OCI-LY7 (cell line): ENCODE measurements at regions not wholly inside any gene's neighbourhood (a gene's known extent, or its start where the extent isn't known, plus 50 kb on each side); places are given as distances from the start of the nearest gene placed in this dataset.

Experiments used
- CTCF ChIP-seq: fragments of 200-600 bp; sonication (generic); conservative IDR thresholded peaks from 2 replicates; pipeline ENCODE4 v1.5.1; 2014; ENCODE audit warnings: mild to moderate bottlenecking, antibody characterized with exemption, low read length, moderate library complexity, mixed read lengths
- EZH2phosphoT487 ChIP-seq: fragments of 200-600 bp; sonication (generic); IDR thresholded peaks from 2 replicates; pipeline ENCODE4 v1.6.1; 2018; ENCODE audit warnings: low read depth, borderline replicate concordance, mild to moderate bottlenecking, mixed run types, antibody characterized with exemption, low read length, moderate library complexity, mixed read lengths

GRCh38 chr5:83414601-83415000 lies 56.9 kb upstream of the VCAN start:
- TF ChIP-seq CTCF: no peak
- TF ChIP-seq EZH2phosphoT487: no peak
